Transverse colon (tissue), 4 donors: ENCODE measurements at regions not wholly inside any gene's neighbourhood (a gene's known extent, or its start where the extent isn't known, plus 50 kb on each side); places are given as distances from the start of the nearest gene placed in this dataset.

Source experiments
- DNase-seq: peaks from one replicate; pipeline ENCODE4 v3.0.0-alpha.2; 2019
- H3K27ac ChIP-seq, 4 donors: fragments of 200-600 bp; sonication (generic); 2 replicates each; pipeline ENCODE4 v1.5.1; 2016 to 2018; ENCODE audit warnings: inconsistent platforms in 4 of 4
- H3K27me3 ChIP-seq: fragments of 200-600 bp; sonication (generic); 2 replicates; pipeline ENCODE4 v1.5.1; 2017; ENCODE audit warnings: inconsistent platforms
- H3K36me3 ChIP-seq, 4 donors: fragments of 200-600 bp; sonication (generic); 2 replicates each; pipeline ENCODE4 v1.5.1; 2017 to 2019; ENCODE audit warnings: inconsistent platforms in 4 of 4
- H3K4me1 ChIP-seq, 4 donors: fragments of 200-600 bp; sonication (generic); 2 replicates each; pipeline ENCODE4 v1.5.1; 2017 to 2020; ENCODE audit warnings: inconsistent platforms in 4 of 4
- H3K4me3 ChIP-seq, 4 donors: fragments of 200-600 bp; sonication (generic); 1 replicate in 1 of 4; 2 replicates in 3 of 4; pipeline versions ENCODE4 v1.5.1 to v1.6.1; 2017 to 2019; ENCODE audit warnings: inconsistent platforms in 4 of 4
- H3K9me3 ChIP-seq, 2 donors: fragments of 200-600 bp; sonication (generic); 2 replicates each; pipeline ENCODE4 v1.5.1; 2017 to 2019; ENCODE audit warnings: inconsistent platforms in 2 of 2
- EP300 ChIP-seq: sonication (generic); formaldehyde crosslinking; IDR thresholded peaks from one replicate; pipeline ENCODE4 v1.6.1; 2017; ENCODE audit warnings: antibody characterized with exemption, low read depth
- POLR2A ChIP-seq: fragments of 450-650 bp; IDR thresholded peaks from one replicate; pipeline ENCODE4 v1.6.1; 2016; ENCODE audit warnings: antibody characterized with exemption, mild to moderate bottlenecking, moderate library complexity
- POLR2AphosphoS5 ChIP-seq, 3 donors: sonication (generic); formaldehyde crosslinking; IDR thresholded peaks; one replicate each; pipeline ENCODE4 v1.6.1; 2016; ENCODE audit warnings: antibody characterized with exemption in 3 of 3
- WGBS, 2 donors: methylation state at CpG; one replicate each; pipeline ENCODE4 v1.1.5; 2018; ENCODE audit warnings: low coverage in 1 of 2; 5-methylcytosine and 5-hydroxymethylcytosine counted together
- in situ Hi-C, 4 donors: fragments of 200-750 bp; cut with MboI; loops; one replicate each; pipeline versions ENCODE4 v1.15.0 to v1.15.1; 2017; ENCODE audit warnings: low sequenced_read_pairs in 3 of 4, low pct_ligation_motif_present in 1 of 4, low pct_unique_long_range_greater_than_20kb in 1 of 4
- intact Hi-C: fragments of 100-400 bp; cut with DNase I; formaldehyde crosslinking; loops from one replicate; pipeline ENCODE4 v1.15.1; 2023; ENCODE audit warnings: low total_unique reads
- TF ChIP-seq, protein P1 (sequence below), 5 experiments: fragments of 200-600 bp in 3 of 5; fragments of 450-650 bp in 2 of 5; sonication (generic) in 3 of 5; IDR thresholded peaks; 1 replicate in 2 of 5; 2 replicates in 3 of 5; pipeline ENCODE4 v1.5.1; 2016 to 2017; ENCODE audit warnings: antibody characterized with exemption in 5 of 5, inconsistent platforms in 3 of 5, mild to moderate bottlenecking in 2 of 5, moderate library complexity in 1 of 5

GRCh38 chr4:125828346-125828745 lies 513.6 kb downstream of the FAT4 start:
- no peaks in the 10 kb centered on the region for H3K27me3 ChIP-seq
- no peaks in the 10 kb centered on the region for H3K4me1 ChIP-seq
- 25 to 64% methylated on average over 2 of the region's 2 CpGs for WGBS, 2 donors
- H3K4me3 ChIP-seq: no peak overlapping the region
- no peaks in the 10 kb centered on the region for H3K9me3 ChIP-seq
- in situ Hi-C loops (no loop called here), intact Hi-C loops (no loop called here)
- no peak for TF ChIP-seq POLR2A
- TF ChIP-seq, protein P1, sequence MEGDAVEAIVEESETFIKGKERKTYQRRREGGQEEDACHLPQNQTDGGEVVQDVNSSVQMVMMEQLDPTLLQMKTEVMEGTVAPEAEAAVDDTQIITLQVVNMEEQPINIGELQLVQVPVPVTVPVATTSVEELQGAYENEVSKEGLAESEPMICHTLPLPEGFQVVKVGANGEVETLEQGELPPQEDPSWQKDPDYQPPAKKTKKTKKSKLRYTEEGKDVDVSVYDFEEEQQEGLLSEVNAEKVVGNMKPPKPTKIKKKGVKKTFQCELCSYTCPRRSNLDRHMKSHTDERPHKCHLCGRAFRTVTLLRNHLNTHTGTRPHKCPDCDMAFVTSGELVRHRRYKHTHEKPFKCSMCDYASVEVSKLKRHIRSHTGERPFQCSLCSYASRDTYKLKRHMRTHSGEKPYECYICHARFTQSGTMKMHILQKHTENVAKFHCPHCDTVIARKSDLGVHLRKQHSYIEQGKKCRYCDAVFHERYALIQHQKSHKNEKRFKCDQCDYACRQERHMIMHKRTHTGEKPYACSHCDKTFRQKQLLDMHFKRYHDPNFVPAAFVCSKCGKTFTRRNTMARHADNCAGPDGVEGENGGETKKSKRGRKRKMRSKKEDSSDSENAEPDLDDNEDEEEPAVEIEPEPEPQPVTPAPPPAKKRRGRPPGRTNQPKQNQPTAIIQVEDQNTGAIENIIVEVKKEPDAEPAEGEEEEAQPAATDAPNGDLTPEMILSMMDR (IDR thresholded peaks at IDR 0.05): no peak
- no peak for TF ChIP-seq POLR2AphosphoS5 (IDR thresholded peaks at IDR 0.05)
- no peak for TF ChIP-seq EP300
- DNase-seq: no peak
- H3K36me3 ChIP-seq: no peaks in the 10 kb centered on the region
- no peak overlapping the region for H3K27ac ChIP-seq

DNA sequence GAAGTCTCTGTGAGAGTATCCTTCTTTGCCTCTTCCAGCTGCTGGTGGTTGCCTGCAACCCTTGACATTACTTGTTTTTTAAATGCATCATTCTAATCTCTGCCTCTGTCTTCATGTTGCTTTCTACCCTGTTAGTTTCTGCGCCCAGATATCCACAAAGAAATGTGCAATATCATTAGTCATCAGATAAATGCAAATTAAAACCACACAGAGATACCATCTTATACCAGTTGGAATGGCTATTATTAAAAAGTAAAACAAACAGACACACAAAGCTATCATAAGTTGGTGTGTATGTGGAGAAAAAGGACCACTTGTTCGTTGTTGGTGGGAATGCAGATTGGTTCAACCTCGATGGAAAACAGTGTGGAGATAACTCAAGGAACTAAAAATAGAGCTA lies 517.4 kb downstream of the FAT4 start:
- 69 to 78% methylated on average over 3 of the region's 3 CpGs for WGBS, 2 donors
- no peaks in the 10 kb centered on the region for H3K4me1 ChIP-seq
- no peak for TF ChIP-seq POLR2AphosphoS5 (IDR thresholded peaks at IDR 0.05)
- TF ChIP-seq, protein P1 (IDR thresholded peaks at IDR 0.05): no peak
- TF ChIP-seq POLR2A: no peak
- TF ChIP-seq EP300: no peak
- intact Hi-C loops: no loop called here
- in situ Hi-C loops: no loop called here
- H3K36me3 ChIP-seq: no peaks in the 10 kb centered on the region
- DNase-seq: no peak
- H3K4me3 ChIP-seq: no peak overlapping the region
- H3K27me3 ChIP-seq: no peaks in the 10 kb centered on the region
- H3K27ac ChIP-seq: no peak overlapping the region
- H3K9me3 ChIP-seq: no peaks in the 10 kb centered on the region

- Histone ChIP-seq H3K27ac (no peak overlapping the region), H3K36me3 (no peaks in the 10 kb centered on the region), H3K4me1 (no peaks in the 10 kb centered on the region), H3K27me3 (no peaks in the 10 kb centered on the region), H3K9me3 (no peaks in the 10 kb centered on the region), H3K4me3 (no peak overlapping the region)
- in situ Hi-C loops (no loop called here), intact Hi-C loops (no loop called here)
- TF ChIP-seq POLR2A (no peak), EP300 (no peak), POLR2AphosphoS5 (IDR thresholded peaks at IDR 0.05) (no peak)
- TF ChIP-seq, protein P1 (IDR thresholded peaks at IDR 0.05): no peak
- DNase-seq: no peak
- 64 to 74% methylated on average over 4 of the region's 4 CpGs for WGBS, 2 donors
Observed at GRCh38 chr4:125836597-125837195, 521.9 kb downstream of the FAT4 start.

DNA sequence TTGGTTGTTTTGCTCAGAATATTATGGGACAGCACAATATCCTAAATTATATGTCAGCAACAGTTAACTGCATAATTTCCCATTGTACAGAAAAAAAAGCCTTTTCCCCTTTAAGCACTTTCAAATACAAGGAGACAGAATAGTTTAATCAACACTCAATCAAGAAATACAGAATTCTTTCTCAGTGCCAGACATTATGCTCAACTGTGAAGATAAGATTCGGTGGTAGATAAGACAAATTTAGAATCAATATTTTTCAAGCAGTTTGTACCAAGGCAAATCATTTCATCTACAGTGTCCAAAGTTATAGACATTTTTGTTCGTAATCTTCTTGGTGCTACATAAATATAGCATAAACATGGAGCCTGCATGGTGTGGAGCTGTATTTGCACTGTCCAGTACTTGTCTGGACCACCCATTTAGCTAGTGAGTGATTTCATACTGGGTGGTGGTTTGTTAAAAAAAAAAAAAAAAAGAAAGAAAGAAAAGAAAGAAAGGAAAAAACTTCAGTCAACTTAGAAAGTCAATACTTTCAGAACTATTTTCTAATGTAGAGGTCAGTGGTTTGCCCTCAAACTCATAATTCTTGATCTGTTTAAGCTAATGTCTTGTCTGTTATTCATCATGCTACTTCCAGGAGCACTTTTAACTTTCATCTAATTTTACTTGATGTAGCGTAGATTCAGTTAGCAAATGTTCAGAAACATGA lies 522.9 kb downstream of the FAT4 start:
- in situ Hi-C loops (no loop called here), intact Hi-C loops (no loop called here)
- Histone ChIP-seq H3K9me3 (no peaks in the 10 kb centered on the region), H3K27me3 (no peaks in the 10 kb centered on the region), H3K4me3 (no peak overlapping the region), H3K4me1 (no peaks in the 10 kb centered on the region), H3K36me3 (no peaks in the 10 kb centered on the region), H3K27ac (no peak overlapping the region)
- no peak for TF ChIP-seq POLR2AphosphoS5 (IDR thresholded peaks at IDR 0.05)
- no peak for TF ChIP-seq EP300
- TF ChIP-seq, protein P1 (IDR thresholded peaks at IDR 0.05): no peak
- no peak for TF ChIP-seq POLR2A
- DNase-seq: no peak
- WGBS, 2 donors: 52 to 56% methylated on average over 3 of the region's 3 CpGs
